ENCODE measurements at regions not wholly inside any gene's neighbourhood (a gene's known extent, or its start where the extent isn't known, plus 50 kb on each side); places are given as distances from the start of the nearest gene placed in this dataset.
"Not testable (repeated sequence)": the region's sequence is repeated elsewhere in the genome, so short reads cannot be mapped to it uniquely, and the experiment has no call there.

DNA sequence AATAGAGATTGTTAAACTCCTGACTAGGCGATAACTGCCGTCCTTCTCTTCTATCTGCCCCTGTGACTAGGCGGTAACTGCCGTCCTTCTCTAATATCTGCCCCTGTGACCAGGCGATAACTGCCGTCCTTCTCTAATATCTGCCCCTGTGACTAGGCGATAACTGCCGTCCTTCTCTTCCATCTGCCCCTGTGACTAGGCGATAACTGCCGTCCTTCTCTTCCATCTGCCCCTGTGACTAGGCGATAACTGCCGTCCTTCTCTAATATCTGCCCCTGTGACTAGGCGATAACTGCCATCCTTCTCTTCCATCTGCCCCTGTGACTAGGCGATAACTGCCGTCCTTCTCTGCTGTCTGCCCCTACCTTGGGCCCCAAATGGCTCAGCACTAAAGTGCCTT lies 59.5 kb upstream of the FRG1 start:
- not testable (repeated sequence) for DNase-seq (ENCODE audit: low read depth)

DNA sequence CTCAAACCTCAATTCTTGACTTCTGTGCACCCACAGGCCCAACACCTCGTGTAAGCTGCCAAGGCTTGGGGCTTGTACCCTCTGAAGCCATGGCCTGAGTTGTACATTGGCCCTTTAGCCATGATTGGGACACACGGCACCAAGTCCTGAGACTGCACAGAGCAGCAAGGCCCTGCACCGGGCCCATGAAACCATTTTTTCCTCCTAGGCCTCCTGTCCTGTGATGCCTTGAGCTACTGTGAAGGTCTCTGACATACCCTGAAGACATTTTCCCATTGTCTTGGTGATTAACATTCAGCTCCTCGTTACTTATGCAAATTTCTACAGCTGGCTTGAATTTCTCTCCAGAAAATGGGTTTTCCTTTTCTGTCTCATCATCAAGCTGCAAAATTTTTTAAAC lies 52.3 kb upstream of the FRG1 start:
- DNase-seq (ENCODE audit: low read depth) = not testable (repeated sequence)
